OCI-LY1 (cell line): ENCODE measurements at regions not wholly inside any gene's neighbourhood (a gene's known extent, or its start where the extent isn't known, plus 50 kb on each side); places are given as distances from the start of the nearest gene placed in this dataset.

Experiments used
- H2AFZ ChIP-seq: fragments of 200-600 bp; sonication (generic), shearing (Covaris generic); 2 replicates; pipeline ENCODE4 v1.6.0; 2014; ENCODE audit warnings: antibody characterized with exemption, mild to moderate bottlenecking, low read length
- H3F3A ChIP-seq: fragments of 200-600 bp; sonication (generic), shearing (Covaris generic); 2 replicates; pipeline ENCODE4 v1.6.0; 2014; ENCODE audit warnings: mild to moderate bottlenecking, antibody characterized with exemption, low read length, moderate library complexity; ENCODE audit not compliant: insufficient read depth
- H3K27ac ChIP-seq: fragments of 200-600 bp; sonication (generic); 2 replicates; pipeline ENCODE4 v1.5.1; 2014; ENCODE audit warnings: low read length, mixed run types, mild to moderate bottlenecking, low read depth; ENCODE audit not compliant: poor library complexity, severe bottlenecking
- H3K27me3 ChIP-seq: fragments of 200-600 bp; sonication (generic); 2 replicates; pipeline ENCODE4 v1.6.0; 2014; ENCODE audit warnings: antibody characterized with exemption, mild to moderate bottlenecking, low read length, moderate library complexity; ENCODE audit not compliant: insufficient read depth
- H3K36me3 ChIP-seq: fragments of 200-600 bp; sonication (generic); 2 replicates; pipeline ENCODE4 v1.6.1; 2014; ENCODE audit warnings: mild to moderate bottlenecking, antibody characterized with exemption, low read length, moderate library complexity, mixed read lengths; ENCODE audit not compliant: insufficient read depth
- H3K4me1 ChIP-seq: fragments of 200-600 bp; sonication (generic); 2 replicates; pipeline ENCODE4 v1.5.1; 2014; ENCODE audit warnings: mild to moderate bottlenecking, low read length, moderate library complexity; ENCODE audit not compliant: insufficient read depth, severe bottlenecking
- H3K4me2 ChIP-seq: fragments of 200-600 bp; sonication (generic), shearing (Covaris generic); 2 replicates; pipeline ENCODE4 v1.6.1; 2014; ENCODE audit warnings: low read length
- H3K4me3 ChIP-seq: fragments of 200-600 bp; sonication (generic); 2 replicates; pipeline ENCODE4 v1.5.1; 2014; ENCODE audit warnings: low read length, low read depth, mild to moderate bottlenecking, mixed read lengths; ENCODE audit not compliant: poor library complexity, severe bottlenecking
- H3K79me2 ChIP-seq: fragments of 200-600 bp; shearing (Covaris generic); 2 replicates; pipeline ENCODE4 v1.6.1; 2016; ENCODE audit warnings: mixed run types, low read length, mixed read lengths; ENCODE audit not compliant: insufficient read depth
- H3K9ac ChIP-seq: fragments of 200-600 bp; sonication (generic), shearing (Covaris generic); 2 replicates; pipeline ENCODE4 v1.6.1; 2014; ENCODE audit warnings: mild to moderate bottlenecking, low read length, mixed read lengths
- H3K9me2 ChIP-seq: fragments of 200-600 bp; sonication (generic), shearing (Covaris generic); 2 replicates; pipeline ENCODE4 v1.6.1; 2014; ENCODE audit warnings: low read depth, mild to moderate bottlenecking, low read length, mixed read lengths
- H3K9me3 ChIP-seq: fragments of 200-600 bp; shearing (Covaris generic); 2 replicates; pipeline ENCODE4 v1.6.1; 2014; ENCODE audit warnings: low read length, mixed read lengths
- H4K20me1 ChIP-seq: fragments of 200-600 bp; sonication (generic), shearing (Covaris generic); 2 replicates; pipeline ENCODE4 v1.6.0; 2016; ENCODE audit warnings: mild to moderate bottlenecking, low read length; ENCODE audit not compliant: insufficient read depth
- CTCF ChIP-seq: fragments of 200-600 bp; sonication (generic), shearing (Covaris generic); IDR thresholded peaks from 2 replicates; pipeline ENCODE4 v1.5.1; 2017; ENCODE audit warnings: mild to moderate bottlenecking, antibody characterized with exemption, low read length, moderate library complexity, mixed read lengths
- EZH2 ChIP-seq: fragments of 200-600 bp; sonication (generic), shearing (Covaris generic); IDR thresholded peaks from 2 replicates; pipeline ENCODE4 v1.8.0; 2017; ENCODE audit warnings: borderline replicate concordance, mixed run types, mild to moderate bottlenecking, antibody characterized with exemption, low read length, moderate library complexity, mixed read lengths

GRCh38 chr3:86161493-86161892 is 829.5 kb downstream of the VGLL3 start:
- Histone ChIP-seq H3K9me3 (no peaks in the 10 kb centered on the region), H3K9ac (no peak overlapping the region), H2AFZ (no peak overlapping the region), H3K27ac (no peak overlapping the region), H3K4me3 (no peak overlapping the region), H3K36me3 (no peaks in the 10 kb centered on the region), H3F3A (no peaks in the 10 kb centered on the region), H4K20me1 (no peaks in the 10 kb centered on the region), H3K27me3 (no peaks in the 10 kb centered on the region), H3K4me2 (no peak overlapping the region), H3K79me2 (no peaks in the 10 kb centered on the region), H3K4me1 (no peaks in the 10 kb centered on the region), H3K9me2 (no peaks in the 10 kb centered on the region)
- TF ChIP-seq CTCF = no peak
- TF ChIP-seq EZH2 = no peak

- Histone ChIP-seq H3K79me2 (no peaks in the 10 kb centered on the region), H3K9me2 (no peaks in the 10 kb centered on the region), H3K9me3 (no peaks in the 10 kb centered on the region), H2AFZ (no peak overlapping the region), H3F3A (no peaks in the 10 kb centered on the region), H3K9ac (no peak overlapping the region), H3K36me3 (no peaks in the 10 kb centered on the region), H3K27me3 (no peaks in the 10 kb centered on the region), H4K20me1 (no peaks in the 10 kb centered on the region), H3K4me3 (no peak overlapping the region), H3K4me2 (no peak overlapping the region), H3K4me1 (no peaks in the 10 kb centered on the region), H3K27ac (no peak overlapping the region)
- TF ChIP-seq CTCF (no peak), EZH2 (no peak)
These were observed 838.3 kb downstream of the VGLL3 start for GRCh38 chr3:86152620-86153019.

- TF ChIP-seq EZH2 (no peak), CTCF (no peak)
- no peaks in the 10 kb centered on the region for H3K9me2 ChIP-seq
These were observed 841.9 kb downstream of the VGLL3 start for GRCh38 chr3:86149054-86149453.

More at GRCh38 chr3:86149054-86149453, 841.9 kb downstream of the VGLL3 start:
- no peaks in the 10 kb centered on the region for H4K20me1 ChIP-seq
- no peak overlapping the region for H3K4me2 ChIP-seq
- H3K9ac ChIP-seq = no peak overlapping the region
- no peaks in the 10 kb centered on the region for H3K4me1 ChIP-seq
- no peak overlapping the region for H3K4me3 ChIP-seq
- no peaks in the 10 kb centered on the region for H3K36me3 ChIP-seq
- no peaks in the 10 kb centered on the region for H3K79me2 ChIP-seq
- no peaks in the 10 kb centered on the region for H3K9me3 ChIP-seq
- H3K27ac ChIP-seq = no peak overlapping the region
- H3F3A ChIP-seq = no peaks in the 10 kb centered on the region
- no peak overlapping the region for H2AFZ ChIP-seq
- no peaks in the 10 kb centered on the region for H3K27me3 ChIP-seq
